ENCODE measurements at regions not wholly inside any gene's neighbourhood (a gene's known extent, or its start where the extent isn't known, plus 50 kb on each side); places are given as distances from the start of the nearest gene placed in this dataset.

GRCh38 chr9:17926246-17926645, 347.4 kb downstream of the SH3GL2 start:
- TF ChIP-seq POLR2A (IDR thresholded peaks at IDR 0.05) (no peak), CTCF (IDR thresholded peaks at IDR 0.05) (no peak)
